GM21526 (cell line): ENCODE measurements at regions not wholly inside any gene's neighbourhood (a gene's known extent, or its start where the extent isn't known, plus 50 kb on each side); places are given as distances from the start of the nearest gene placed in this dataset.
"Not testable (repeated sequence)": the region's sequence is repeated elsewhere in the genome, so short reads cannot be mapped to it uniquely, and the experiment has no call there.

Experiments
- ATAC-seq: cut with Tn5 transposase; IDR thresholded peaks from one replicate; pipeline ENCODE4 v1.9.1; 2021; ENCODE audit warnings: moderate library complexity; ENCODE audit not compliant: unreplicated experiment, low FRiP score

DNA sequence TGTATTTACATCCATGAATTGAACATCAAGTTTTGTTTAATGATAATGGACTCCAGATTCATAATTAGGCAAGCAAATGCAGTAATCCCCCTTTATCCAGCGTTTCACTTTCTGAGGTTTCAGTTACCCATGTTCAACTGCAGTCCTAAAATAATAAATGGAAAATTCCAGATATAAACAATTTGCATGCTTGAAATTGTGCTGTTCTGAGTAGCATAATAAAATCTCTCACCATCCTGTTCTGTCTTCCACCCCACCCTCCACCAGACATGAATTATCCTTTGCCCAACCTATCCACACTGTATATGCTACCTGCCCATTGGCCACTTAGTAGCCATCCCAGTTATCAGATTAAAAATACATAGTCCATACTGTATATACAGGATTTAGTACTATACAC, 224.5 kb upstream of the CHAC2 start:
- ATAC-seq: no peak

DNA sequence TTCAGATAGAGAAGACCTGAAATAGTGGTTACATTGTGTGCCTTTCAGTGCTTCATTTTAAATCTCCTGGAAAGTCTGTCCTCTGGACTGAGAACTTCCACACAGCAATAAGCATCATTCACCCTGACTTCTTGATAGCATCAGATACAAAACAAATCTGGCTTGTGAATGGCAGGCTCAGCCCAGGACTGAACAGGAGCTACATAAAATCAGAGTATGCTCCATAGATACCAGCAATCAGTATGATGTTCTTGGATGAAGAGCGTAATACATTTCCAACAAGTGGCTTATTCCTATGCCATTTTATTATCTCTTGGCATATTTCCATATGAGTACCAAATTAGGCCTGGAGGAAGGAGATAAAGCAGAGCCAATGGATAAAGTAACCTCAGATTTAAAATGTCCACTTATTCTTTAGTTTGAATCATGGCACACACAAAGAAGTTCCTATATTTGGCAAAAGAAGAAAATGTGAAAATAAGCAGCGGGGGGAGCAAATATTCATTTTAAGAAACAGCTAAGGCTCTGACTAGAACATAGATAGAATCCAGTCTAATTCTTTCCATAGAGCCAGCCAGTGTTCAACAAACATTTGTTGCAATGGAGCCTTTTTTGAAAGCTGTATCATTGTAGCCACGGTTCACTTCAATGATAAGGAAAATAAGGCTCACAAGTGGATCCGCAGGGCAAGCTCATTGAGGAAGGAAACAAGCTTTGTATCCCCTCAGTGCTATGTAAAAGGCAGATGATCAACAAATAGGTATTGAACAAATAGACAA, 230.8 kb upstream of the CHAC2 start:
- ATAC-seq: no peak

DNA sequence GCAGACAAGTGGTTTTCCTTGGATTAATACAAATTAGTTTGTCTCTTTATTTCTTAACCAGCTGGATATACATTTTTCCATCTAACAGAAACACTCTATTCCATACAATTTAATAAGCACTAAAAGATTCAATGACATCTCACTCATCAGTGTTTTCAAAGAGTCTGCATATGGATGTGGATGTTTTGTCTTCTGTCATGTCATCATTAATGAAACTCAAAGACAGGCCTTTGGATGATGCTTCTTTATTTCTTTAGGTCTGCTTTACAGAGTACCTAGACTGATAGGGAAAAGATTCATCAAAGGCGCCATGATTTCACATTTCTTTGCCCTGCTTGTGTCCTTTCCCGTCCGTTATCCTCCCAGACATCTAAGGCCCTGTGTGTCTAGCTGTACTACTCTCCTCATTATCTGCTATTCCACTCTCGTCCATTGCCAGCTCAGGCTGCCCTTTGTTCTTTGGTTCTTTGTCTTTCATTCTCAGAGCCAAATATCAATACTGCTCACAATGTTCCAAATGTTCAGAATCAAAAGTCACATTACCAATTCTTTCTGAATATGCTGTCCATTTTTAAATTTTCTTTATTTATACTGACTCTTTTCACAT, 232.3 kb upstream of the CHAC2 start:
- ATAC-seq: no peak

- no peak for ATAC-seq
Measured at GRCh38 chr2:53530126-53530525, 237.5 kb upstream of the CHAC2 start.

DNA sequence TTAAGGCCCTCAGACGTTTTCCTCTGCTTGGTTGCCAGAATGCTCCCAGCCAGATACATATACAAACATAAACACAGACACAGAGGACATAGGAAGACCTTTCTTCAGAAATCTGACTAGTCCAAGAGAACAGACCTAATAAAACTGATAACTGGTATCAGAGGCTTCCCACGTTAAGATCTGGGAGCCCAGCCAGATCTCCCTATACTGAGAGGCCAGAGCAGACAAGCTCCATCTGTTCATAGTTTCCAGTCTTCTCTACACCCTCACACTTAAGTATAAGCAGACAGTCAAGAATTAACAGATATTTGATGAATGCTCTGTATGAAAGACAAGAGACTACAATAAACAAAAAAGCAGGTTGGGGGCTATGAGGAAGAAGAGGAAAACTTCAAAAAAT, 240.5 kb upstream of the CHAC2 start:
- no peak for ATAC-seq

DNA sequence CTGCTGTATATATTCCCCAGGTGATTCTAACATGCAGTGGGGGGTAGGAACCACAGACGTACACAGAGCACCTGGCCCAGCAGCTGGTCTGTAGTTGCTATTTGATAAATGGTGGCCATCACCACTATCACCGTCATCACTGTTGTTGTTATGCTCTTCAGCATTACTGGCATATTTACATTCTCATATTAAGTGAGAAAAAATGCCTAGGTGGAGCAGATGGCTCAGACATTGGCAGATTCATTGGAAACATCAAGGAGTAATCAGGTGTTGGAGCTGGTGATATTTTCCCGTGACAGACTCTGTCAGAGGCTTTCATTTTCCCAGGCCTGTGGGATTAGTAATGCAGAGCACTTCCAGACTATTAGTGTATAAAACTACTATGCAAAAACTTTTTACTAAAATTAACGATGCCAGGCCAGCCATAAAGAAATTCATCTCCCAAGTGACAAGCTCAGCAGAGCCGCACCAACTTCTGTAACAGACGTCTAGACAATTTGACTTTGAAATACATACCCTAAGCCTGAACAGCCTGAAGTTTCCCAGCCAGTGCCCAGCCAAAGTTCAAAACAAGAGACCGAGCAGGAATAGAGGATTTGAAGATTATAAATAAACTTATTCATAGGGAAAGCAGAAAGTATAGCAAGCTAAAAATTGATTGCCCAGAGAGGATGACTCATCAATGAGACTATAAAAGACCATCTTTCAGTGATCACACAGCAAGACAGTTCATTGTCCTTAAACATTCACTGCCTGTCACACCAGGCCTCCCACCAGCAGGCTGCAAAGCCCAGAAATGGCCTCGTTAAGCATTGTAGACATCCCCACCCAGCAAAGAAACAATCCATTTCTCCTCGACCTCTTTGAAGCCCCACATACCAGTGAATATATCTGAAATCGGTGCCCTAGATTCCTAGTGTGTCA, 247.4 kb upstream of the CHAC2 start:
- no peak for ATAC-seq

GRCh38 chr2:53517406-53517805, 250.2 kb upstream of the CHAC2 start:
- ATAC-seq: no peak

DNA sequence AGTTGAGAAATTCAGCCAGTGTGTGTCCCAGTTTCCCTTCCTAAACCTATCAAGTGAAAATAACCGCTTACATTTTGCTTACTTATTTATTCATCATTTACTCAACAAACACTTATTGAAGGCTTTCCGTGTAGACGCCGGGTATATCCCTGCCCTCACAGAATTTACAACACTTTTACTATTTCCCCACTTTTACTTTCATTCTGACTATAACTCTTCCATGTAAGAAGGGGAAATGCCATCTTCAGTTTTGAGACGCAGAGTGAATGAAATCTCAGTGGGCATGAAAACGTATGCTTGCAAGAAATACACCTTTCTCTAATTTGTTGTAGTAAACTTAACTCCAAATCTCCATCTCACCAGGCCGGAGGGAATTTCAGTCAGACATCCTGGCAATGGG, 251.0 kb upstream of the CHAC2 start:
- no peak for ATAC-seq

DNA sequence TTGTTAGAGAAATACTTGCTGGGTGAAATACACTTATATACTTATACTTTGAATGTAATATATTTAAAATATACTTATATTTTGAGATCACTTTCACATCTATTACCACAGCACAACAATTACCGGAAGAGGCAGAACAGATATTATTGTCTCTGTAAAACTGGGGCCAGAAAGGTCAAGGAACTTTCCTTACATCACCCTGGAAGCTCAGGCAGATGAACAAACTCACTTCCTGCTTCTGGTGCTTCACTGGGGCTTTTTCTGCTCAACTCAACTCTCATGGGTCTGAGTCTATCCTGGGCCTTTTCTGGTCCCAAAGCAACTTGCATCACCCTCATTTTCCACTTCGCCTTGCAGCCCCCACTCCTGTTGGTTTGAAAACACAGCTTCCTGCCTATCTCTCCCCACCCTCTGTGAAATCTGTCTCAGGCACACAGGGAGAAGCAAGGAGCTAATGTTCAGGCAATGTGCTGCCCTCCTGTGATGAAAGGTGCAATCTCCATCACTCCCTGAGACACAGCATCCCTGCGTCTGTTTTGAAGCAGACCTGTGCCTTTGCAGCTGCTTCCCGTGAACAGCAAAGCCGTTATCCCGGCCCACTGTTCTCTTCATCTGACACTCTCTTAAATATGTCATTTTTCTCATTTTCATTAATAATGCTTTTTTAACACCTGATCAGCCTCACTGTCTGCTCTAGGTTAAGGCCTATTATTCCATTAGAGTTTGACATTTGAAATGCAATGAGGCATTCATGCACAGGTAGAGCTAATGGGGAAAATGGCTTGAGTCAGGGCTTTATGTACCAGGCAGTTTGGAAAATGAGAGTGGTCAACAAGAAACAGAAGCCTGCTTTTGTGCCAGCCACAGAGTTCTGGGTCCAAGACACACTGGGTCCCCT, 251.9 kb upstream of the CHAC2 start:
- ATAC-seq: no peak

- no peak for ATAC-seq
Measured at GRCh38 chr2:53513167-53513666, 254.4 kb upstream of the CHAC2 start.

GRCh38 chr2:53512071-53512826, 255.4 kb upstream of the CHAC2 start:
- ATAC-seq: no peak

DNA sequence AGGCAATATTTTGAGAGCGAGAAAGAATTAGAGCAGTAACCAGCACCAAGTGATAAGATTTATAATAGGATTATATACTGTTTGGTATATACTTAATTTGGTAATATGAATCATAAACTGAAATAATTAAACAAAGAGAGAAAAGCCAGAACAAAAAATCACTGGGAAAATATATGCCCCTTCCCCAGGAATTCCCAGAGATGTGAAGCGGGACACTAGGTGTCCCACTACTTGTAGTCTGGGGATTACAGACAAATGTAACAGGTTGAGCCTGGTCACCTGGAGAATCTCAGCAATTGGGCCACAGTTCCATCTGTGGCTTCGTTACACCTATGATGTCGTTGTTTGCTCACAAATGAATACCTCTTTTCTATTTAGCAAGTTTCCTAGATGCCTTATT, 256.1 kb upstream of the CHAC2 start:
- no peak for ATAC-seq

GRCh38 chr2:53510401-53510800, 257.2 kb upstream of the CHAC2 start:
- ATAC-seq: no peak

DNA sequence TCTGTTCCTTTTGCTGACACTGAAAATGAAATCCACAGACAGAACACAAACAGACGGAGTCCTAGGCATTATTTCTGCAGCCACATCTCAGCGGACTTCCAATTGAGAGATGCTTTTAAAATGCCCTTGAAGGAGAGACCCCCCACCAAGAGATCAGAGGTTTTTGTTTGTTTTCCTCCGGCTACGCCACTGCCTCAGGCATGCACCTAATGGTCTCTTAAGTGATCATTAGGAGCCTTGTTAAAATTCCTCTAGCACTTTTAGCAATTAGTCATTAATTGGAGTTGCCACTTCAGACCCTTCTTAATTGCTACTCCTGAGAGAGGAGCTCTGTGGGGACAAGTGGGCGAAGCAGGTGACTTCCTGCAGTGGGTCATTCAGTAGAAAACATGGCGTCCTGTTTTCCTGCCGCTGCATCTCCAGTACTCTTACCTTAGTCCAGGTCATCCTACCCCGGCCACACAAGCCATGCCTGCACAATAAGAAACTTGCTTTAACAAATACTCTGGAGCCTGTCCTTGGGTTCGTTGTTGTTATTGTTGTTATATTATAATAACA, 257.7 kb upstream of the CHAC2 start:
- no peak for ATAC-seq

DNA sequence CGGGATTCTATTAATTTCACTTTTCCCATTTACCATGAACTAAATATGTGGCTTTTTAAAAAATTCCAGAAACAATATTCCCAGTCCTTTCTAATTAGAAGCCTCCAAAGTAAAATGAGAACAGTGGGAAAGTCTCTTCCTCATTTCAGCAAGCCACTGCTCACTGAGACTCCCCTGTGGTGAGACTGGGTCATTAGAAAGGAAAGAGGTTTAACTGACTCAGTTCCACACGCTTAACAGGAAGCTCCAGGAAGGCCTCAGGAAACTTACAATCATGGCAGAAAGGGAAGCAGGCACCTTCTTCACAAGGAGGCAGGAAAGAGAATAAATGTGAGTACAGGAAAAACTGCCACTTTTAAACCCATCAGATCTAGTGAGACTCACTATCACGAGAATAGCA, 258.9 kb upstream of the CHAC2 start:
- ATAC-seq: no peak

- ATAC-seq: not testable (repeated sequence)
Measured at GRCh38 chr2:53507070-53507469, 260.5 kb upstream of the CHAC2 start.

GRCh38 chr2:53505826-53506225, 261.8 kb upstream of the CHAC2 start:
- no peak for ATAC-seq

DNA sequence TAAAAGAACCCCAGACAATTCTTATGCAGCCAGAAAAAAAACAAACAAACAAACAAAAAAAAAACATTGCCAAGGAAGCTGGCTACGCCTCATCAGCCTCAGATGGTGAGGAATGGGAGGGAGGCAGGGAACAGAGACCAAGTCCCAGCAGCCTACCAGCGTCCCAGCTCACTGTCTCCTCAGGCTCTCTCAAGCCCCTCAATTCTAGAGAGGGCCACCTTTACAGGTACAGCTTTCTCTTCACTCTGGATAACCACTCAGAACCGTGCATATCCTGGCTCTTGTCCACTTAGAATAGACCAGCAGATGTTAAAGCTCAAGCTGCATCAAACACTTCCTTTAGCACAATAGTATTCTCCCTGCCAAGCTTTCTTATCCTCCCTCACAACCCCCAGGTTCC, 263.1 kb upstream of the CHAC2 start:
- no peak for ATAC-seq

GRCh38 chr2:53500181-53500580, 267.4 kb upstream of the CHAC2 start:
- no peak for ATAC-seq
